Suppressor macrophage treated with lipopolysaccharide for 1 hour (primary cell): ENCODE measurements at regions not wholly inside any gene's neighbourhood (a gene's known extent, or its start where the extent isn't known, plus 50 kb on each side); places are given as distances from the start of the nearest gene placed in this dataset.
A peak's percentile ranks its signal among the peaks of the same experiment; 100 is the strongest.

ENCODE experiments used
- DNase-seq, 3 donors: peaks; one replicate each; pipeline ENCODE4 v3.0.0-alpha.2; 2020 to 2022

- DNase-seq = no peak
Observed at GRCh38 chr1:36675106-36675505, 192.4 kb upstream of the CSF3R start.

- DNase-seq = no peak
Observed at GRCh38 chr1:36673202-36673601, 190.5 kb upstream of the CSF3R start.

DNA sequence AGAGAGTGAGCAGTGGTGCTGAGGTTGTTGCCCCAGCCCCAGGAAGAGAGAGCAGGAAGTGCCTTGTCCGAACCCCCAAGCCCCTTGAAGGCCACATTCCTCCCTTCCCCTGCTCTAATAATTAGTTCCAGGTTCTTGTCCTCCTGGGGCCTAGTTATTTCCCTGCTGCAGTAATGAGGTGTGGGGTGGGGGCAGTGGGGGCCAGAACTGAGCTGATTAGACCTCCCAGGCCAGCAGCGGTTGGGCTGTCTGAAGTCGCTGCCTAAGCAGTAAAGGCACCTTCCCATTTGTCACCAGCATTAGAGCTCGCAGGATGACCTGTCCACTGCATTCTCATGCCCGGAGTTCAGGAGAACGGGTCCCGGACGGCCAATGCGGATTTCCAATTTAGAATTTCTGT lies 186.5 kb upstream of the CSF3R start:
- no peak for DNase-seq

GRCh38 chr1:36667836-36668235 lies 185.1 kb upstream of the CSF3R start:
- DNase-seq = no peak

- no peak for DNase-seq
Observed at GRCh38 chr1:36667256-36667655, 184.5 kb upstream of the CSF3R start.

- peak in 1 of 3 donors; percentile 32 for DNase-seq
Observed at GRCh38 chr1:36665478-36666080, 182.9 kb upstream of the CSF3R start.

DNA sequence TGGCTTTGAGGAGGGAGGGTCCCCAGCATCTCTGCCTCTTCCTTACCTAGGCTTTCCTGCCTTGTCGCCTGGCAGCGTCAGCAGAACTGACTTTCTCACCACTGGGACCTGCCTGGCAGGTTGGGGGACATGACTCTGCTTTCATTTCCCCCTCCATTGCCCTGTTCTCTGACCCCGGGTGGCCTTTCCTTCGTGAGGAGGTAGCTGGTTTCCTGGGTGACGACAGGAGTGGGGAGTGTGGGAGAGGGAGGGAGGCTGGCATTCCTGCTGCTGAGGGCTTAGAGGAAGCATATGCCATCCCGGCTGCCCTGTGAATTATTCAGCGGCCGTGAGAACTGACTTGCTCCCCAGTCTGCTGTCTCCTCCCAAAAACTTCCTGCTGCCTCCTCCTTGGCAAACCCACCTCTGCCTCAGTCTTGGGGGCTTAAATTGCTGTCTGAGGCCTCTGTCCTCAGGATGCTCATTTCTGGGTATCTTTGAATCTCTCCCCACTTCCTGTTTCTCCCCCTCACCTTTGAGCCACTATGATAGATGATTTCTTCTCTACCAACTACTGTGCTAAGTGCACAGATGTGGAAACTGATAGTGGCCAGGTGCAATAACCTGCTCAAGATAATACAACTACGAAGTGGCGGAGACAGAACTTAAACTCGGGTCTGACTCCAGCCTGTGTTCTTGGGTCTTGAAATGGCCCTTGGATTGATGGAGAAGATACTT lies 182.0 kb upstream of the CSF3R start:
- peak in 1 of 3 donors; percentile 5 for DNase-seq

GRCh38 chr1:36663772-36664430 lies 181.2 kb upstream of the CSF3R start:
- DNase-seq = no peak

DNA sequence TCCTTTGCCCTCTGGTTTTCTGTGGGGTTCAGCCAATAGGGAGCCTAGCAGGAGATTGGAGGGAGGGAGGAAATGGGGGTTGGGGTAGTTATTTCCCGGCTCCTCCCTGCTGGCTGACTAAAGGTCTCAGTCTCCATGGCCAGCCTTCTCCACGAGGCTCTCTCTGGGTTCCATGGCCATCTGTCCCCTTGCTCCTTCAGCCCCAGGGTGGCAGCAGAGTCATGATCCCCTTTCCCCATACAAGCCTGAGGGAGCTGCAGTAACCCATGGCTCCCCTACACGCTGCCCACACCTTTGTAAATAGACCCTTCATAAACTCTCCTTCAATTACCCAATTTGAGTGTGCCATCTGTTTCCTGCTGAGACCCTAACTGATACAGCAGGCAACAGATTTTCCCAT lies 176.1 kb upstream of the CSF3R start:
- DNase-seq = no peak

DNA sequence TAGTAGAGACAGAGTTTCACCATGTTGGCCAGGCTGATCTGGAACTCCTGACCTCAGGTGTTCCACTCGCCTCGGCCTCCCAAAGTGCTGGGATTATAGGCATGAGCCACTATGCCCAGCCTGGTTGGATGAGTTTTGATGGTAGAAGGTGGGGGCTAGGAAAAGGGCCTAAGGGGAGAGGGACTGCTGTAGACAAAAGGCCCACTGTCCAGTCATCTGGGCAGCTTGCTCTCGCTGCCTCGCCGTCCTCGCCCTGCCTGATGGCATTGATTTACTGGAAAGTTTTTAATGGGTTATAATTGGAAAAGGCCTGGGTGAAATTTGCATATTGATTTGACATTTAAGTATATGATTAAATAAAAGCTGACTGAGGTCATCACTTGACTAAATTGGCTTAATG lies 175.1 kb upstream of the CSF3R start:
- DNase-seq = no peak

- no peak for DNase-seq
Observed at GRCh38 chr1:36656838-36657237, 174.1 kb upstream of the CSF3R start.

DNA sequence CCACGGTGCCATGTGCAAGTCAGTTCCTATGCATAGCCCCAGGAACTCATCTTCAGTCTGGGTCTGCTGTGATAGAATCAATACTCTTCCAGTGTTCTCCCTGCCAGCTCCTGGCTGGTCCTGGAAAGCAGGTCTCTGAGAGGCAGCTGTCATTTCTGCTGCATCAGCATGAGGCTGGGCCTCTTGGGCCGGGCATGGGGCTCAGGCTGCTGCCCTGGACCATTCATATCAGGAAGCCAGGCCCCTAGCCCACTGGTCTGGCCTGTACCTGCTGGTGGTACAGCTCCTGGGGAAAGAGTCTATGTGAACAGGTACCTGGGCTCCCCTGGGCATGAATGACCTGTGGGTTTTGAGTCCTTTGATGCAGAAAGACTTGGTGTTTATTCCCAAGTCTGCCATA lies 173.6 kb upstream of the CSF3R start:
- no peak for DNase-seq

DNA sequence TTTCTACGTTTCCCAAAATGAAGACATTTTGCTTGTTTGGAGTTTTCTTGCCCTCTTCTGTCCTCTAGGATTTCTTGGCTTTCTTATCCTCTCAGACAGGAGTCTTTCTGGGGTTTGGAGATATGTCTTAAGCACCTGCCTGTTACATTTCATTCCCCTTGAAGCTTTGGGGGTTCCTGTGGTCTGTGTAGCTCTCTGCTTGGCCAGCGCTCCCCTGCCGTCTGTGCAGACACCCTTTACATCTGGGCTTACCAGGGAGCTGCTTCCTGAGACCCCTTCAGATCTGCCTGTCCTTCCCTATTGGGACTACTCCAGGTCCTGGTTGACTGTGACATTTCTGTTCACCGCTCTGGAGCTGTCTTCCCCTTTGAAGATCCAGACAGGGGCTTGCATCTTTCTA lies 171.9 kb upstream of the CSF3R start:
- no peak for DNase-seq

DNA sequence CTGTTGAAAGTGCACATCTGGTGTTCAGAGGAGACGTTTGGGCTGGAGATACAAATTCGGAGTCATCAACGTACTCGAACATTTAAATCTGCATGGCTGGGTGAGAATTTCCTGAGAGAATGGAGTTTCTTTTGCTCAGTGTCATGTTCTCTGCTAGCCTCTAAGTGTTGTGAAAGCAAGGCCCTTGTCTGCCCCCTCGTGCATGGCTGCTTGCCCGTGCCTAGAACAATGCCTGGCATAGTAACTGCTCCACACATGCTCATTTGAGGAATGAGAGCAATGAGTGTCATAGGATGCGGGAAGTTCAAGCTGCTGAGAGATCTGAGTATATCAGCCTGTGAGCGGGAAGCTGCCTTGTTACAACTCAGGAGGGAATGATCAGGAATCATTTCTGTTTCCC lies 171.1 kb upstream of the CSF3R start:
- no peak for DNase-seq

GRCh38 chr1:36652586-36652985 lies 169.9 kb upstream of the CSF3R start:
- peak in 2 of 3 donors; percentile 41 to 50 for DNase-seq

DNA sequence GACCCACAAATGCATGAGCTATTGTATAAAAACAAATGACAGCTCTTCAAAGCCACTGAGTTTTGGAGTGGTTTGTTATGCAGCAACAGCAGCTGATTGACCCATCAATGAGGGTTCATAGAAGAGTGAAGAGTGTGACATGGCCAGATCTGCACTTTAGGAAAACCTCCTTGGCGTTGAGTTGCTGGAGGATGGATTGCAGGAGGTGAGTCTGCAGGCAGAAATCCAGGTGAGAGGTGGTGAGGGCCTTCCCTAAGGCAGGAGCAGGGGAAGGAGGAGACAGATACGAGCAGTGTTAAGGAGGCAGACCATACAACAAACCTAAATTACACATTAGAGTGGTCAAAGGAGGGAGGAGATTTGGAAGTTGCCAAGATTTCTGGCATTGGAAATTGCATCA lies 169.3 kb upstream of the CSF3R start:
- DNase-seq = no peak

DNA sequence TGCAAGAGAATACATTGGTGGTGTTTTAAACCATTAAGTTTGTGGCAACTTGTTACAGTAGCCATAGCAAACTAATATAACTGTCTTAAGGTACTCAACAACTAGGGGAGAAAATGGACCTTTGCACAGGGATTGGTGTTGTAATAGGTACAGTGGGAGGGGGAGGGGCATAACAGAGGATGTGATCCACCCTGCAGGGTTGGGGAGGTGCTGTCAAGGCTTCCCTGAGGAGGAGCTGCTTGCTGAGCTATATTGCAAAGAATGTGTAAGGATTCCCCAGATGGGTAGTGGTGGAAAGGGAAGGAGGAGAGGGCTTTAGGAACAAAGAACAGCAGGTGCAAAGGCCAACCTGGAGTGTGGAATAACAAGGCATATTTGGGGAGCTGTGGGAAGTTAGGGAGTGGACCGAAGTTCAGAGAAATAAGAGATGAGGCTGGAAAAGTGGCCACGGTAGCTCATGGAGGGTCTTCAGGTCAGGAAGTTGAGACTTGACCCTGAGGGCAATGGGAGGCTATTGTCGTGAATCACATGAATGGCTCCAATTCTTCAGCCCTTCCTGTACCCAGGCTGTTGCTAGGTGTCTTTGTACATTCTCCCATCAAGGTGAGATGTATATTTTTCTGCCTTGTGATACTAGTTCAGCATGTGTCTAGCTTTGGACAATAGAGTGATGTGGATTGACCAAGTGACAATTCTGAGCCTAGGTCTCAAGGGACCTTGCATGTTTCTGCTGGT lies 168.6 kb upstream of the CSF3R start:
- DNase-seq = no peak

DNA sequence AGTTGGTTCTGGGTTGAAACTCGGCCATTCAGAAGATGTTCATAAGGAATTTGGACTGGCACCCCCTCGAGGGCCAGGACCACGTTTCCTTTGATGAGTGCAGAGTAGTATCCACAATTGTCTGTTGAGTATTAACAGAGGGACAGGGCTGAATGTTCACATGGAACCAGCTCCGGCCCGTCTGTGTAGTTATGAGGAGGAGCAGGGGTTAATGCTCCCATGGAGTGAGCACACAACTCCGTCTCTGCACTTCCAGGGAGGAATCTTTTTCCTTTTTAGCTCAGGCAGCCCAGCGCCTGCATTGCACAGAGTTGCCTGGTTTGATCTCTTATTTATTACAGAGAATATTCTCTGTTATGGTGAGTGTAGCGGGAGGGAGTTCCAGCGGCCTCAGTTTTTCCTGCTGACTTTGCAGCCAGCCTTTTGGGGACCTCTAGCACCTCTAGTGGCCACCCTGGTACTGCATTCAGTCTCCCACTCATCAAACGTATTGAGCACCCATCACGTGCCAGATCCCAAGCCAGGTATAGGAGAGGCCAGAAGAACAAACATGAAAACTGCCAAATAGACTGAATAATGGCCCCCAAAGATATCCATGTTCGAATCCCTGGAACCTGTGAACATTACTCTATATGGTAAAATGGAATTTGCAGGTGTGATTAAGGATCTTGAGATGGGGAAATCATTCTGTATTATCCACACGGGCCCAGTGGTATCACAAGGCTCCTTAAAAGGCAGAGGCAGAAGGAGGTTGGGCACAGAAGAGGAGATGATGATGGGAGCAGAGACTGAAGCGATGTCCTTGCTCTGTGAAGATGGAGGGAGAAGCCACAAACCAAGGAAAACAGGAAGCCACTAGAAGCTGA lies 167.7 kb upstream of the CSF3R start:
- DNase-seq = peak; percentile 51 to 77 (median 76)

- no peak for DNase-seq
Observed at GRCh38 chr1:36645867-36646266, 163.2 kb upstream of the CSF3R start.

GRCh38 chr1:36644556-36644955 lies 161.8 kb upstream of the CSF3R start:
- no peak for DNase-seq

GRCh38 chr1:36643371-36644270 lies 160.9 kb upstream of the CSF3R start:
- no peak for DNase-seq

DNA sequence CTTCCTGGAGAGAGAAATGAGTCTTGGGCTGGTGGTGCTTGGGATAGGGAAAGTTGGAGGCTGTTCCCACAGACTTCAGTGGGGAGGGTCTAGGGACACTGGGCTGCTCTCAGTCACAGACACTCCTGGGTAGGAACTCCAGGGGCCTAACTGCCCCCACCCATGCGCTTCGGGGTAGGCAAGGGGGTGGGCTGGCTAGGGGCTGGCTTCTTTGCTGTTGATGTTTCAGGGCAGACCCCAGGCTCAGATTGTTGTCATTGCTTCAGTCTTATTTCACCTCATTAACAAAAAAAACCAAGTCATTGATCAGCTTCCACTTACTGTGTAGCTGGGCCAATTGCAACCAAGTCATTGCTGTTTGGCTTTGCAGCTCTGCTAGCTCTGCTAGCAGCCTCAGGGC lies 160.1 kb upstream of the CSF3R start:
- no peak for DNase-seq
